SK-N-SH (cell line): ENCODE measurements at regions not wholly inside any gene's neighbourhood (a gene's known extent, or its start where the extent isn't known, plus 50 kb on each side); places are given as distances from the start of the nearest gene placed in this dataset.

Experiments
- CTCF ChIA-PET: fragments of 300-600, 350-600 bp; formaldehyde crosslinking; extraction: SDS; loops from one replicate; lab custom pipeline; 2021; lab: Yijun Ruan, JAX
- POLR2A ChIA-PET: fragments of 350-600 bp; sonication (Branson Sonifier 250); formaldehyde crosslinking; extraction: SDS; loops from one replicate; lab custom pipeline; 2020; ENCODE audit warnings: antibody characterized with exemption, inconsistent platforms; lab: Yijun Ruan, JAX
- DNase-seq: peaks from one replicate; pipeline ENCODE4 v3.0.0; 2012
- H2AFZ ChIP-seq: fragments of 200-600 bp; sonication (generic); 2 replicates; pipeline ENCODE4 v1.8.1; 2016; ENCODE audit warnings: antibody characterized with exemption, mild to moderate bottlenecking, low read depth
- H3F3A ChIP-seq: fragments of 200-600 bp; sonication (generic); replicated peaks from 2 replicates; pipeline ENCODE3; 2016; ENCODE audit warnings: antibody characterized with exemption, mild to moderate bottlenecking; ENCODE audit not compliant: insufficient read depth
- H3K27ac ChIP-seq, 2 experiments: fragments of 200-500 bp in 1 of 2; fragments of 200-600 bp in 1 of 2; sonication (Bioruptor generic) in 1 of 2; sonication (generic), shearing (Covaris generic) in 1 of 2; 2 replicates each; pipeline versions ENCODE4 v1.5.1 to v1.6.1; 2014 to 2016; ENCODE audit warnings: low read depth in 2 of 2, inconsistent platforms in 1 of 2, low read length in 1 of 2, mild to moderate bottlenecking in 1 of 2, mixed read lengths in 1 of 2
- H3K27me3 ChIP-seq: fragments of 200-600 bp; sonication (generic), shearing (Covaris generic); 2 replicates; pipeline ENCODE4 v1.6.1; 2016; ENCODE audit warnings: mixed run types; ENCODE audit not compliant: insufficient read depth
- H3K36me3 ChIP-seq, 2 experiments: fragments of 200-500 bp in 1 of 2; fragments of 200-600 bp in 1 of 2; sonication (Bioruptor generic) in 1 of 2; sonication (generic) in 1 of 2; replicated peaks in 1 of 2; 2 replicates each; pipeline versions ENCODE3 to v1.5.1; 2014 to 2016; ENCODE audit warnings: low read length in 1 of 2, mild to moderate bottlenecking in 1 of 2; ENCODE audit not compliant: insufficient read depth in 2 of 2, control insufficient read depth in 1 of 2
- H3K4me1 ChIP-seq, 2 experiments: fragments of 200-500 bp in 1 of 2; fragments of 200-600 bp in 1 of 2; sonication (Bioruptor generic) in 1 of 2; sonication (generic), shearing (Covaris generic) in 1 of 2; 2 replicates each; pipeline versions ENCODE4 v1.5.1 to v1.6.1; 2014 to 2016; ENCODE audit warnings: low read depth in 1 of 2, low read length in 1 of 2, mixed run types in 1 of 2; ENCODE audit not compliant: insufficient read depth in 2 of 2, control insufficient read depth in 1 of 2
- H3K4me2 ChIP-seq: fragments of 200-600 bp; sonication (generic), shearing (Covaris generic); 2 replicates; pipeline ENCODE4 v1.6.1; 2017; ENCODE audit warnings: mixed run types
- H3K4me3 ChIP-seq, 2 experiments: fragments of 200-500 bp in 1 of 2; fragments of 200-600 bp in 1 of 2; sonication (Bioruptor generic) in 1 of 2; sonication (generic), shearing (Covaris generic) in 1 of 2; 2 replicates each; pipeline versions ENCODE4 v1.5.1 to v1.8.1; 2014 to 2016; ENCODE audit warnings: low read depth in 2 of 2, inconsistent platforms in 1 of 2, low read length in 1 of 2, mild to moderate bottlenecking in 1 of 2, mixed read lengths in 1 of 2, moderate library complexity in 1 of 2
- H3K79me2 ChIP-seq: fragments of 200-600 bp; sonication (generic); 2 replicates; pipeline ENCODE4 v1.8.1; 2017; ENCODE audit warnings: mild to moderate bottlenecking; ENCODE audit not compliant: insufficient read depth
- H3K9ac ChIP-seq: fragments of 200-600 bp; sonication (generic); 2 replicates; pipeline ENCODE4 v1.6.1; 2017; ENCODE audit warnings: mixed run types
- H3K9me2 ChIP-seq: fragments of 200-600 bp; sonication (generic); 2 replicates; pipeline ENCODE4 v1.6.1; 2017; ENCODE audit warnings: mixed run types
- H3K9me3 ChIP-seq: fragments of 200-600 bp; sonication (generic); 2 replicates; pipeline ENCODE4 v1.6.1; 2017; ENCODE audit warnings: mixed run types, mild to moderate bottlenecking, moderate library complexity
- H4K20me1 ChIP-seq: fragments of 200-600 bp; sonication (generic); 2 replicates; pipeline ENCODE4 v1.6.1; 2017; ENCODE audit warnings: mild to moderate bottlenecking, mixed run types; ENCODE audit not compliant: insufficient read depth
- CTCF ChIP-seq: fragments of 200-600 bp; sonication (generic); IDR thresholded peaks from 2 replicates; pipeline ENCODE4 v1.6.1; 2017; ENCODE audit warnings: antibody characterized with exemption, mild to moderate bottlenecking, moderate library complexity
- EP300 ChIP-seq, 2 experiments: IDR thresholded peaks; 2 replicates each; pipeline versions ENCODE4 v1.4.0 to v1.6.1; 2012; ENCODE audit warnings: borderline replicate concordance in 1 of 2, low read depth in 1 of 2, low read length in 1 of 2
- FOXM1 ChIP-seq: IDR thresholded peaks from 2 replicates; pipeline ENCODE4 v1.4.0; 2012; ENCODE audit warnings: low read depth, mild to moderate bottlenecking
- MEF2A ChIP-seq: IDR thresholded peaks from 2 replicates; pipeline ENCODE4 v1.4.0; 2012; ENCODE audit warnings: low read depth, borderline replicate concordance
- NFIC ChIP-seq: IDR thresholded peaks from 2 replicates; pipeline ENCODE4 v1.4.0; 2012; ENCODE audit warnings: borderline replicate concordance
- RAD21 ChIP-seq: IDR thresholded peaks from 2 replicates; pipeline ENCODE4 v1.6.1; 2012; ENCODE audit warnings: mild to moderate bottlenecking, low read length
- REST ChIP-seq: IDR thresholded peaks from 2 replicates; pipeline ENCODE4 v1.6.1; 2012; ENCODE audit warnings: mild to moderate bottlenecking, low read depth, low read length, moderate library complexity
- RFX5 ChIP-seq: IDR thresholded peaks from 2 replicates; pipeline ENCODE4 v1.6.1; 2012; ENCODE audit warnings: mild to moderate bottlenecking, improper control_type of control experiment, low read length
- RXRA ChIP-seq: IDR thresholded peaks from 2 replicates; pipeline ENCODE4 v1.4.0; 2012; ENCODE audit warnings: low read depth, mild to moderate bottlenecking, borderline replicate concordance
- SMC3 ChIP-seq: IDR thresholded peaks from 2 replicates; pipeline ENCODE4 v1.6.1; 2012; ENCODE audit warnings: low read depth, low read length, improper control_type of control experiment
- TCF12 ChIP-seq: IDR thresholded peaks from 2 replicates; pipeline ENCODE4 v1.4.0; 2012
- YY1 ChIP-seq: IDR thresholded peaks from 2 replicates; pipeline ENCODE4 v1.4.0; 2012; ENCODE audit warnings: low read depth, mild to moderate bottlenecking
- ZBTB33 ChIP-seq: IDR thresholded peaks from 2 replicates; pipeline ENCODE4 v1.4.0; 2012; ENCODE audit warnings: low read depth, borderline replicate concordance
- whole genome bisulfite sequencing: methylation state at CpG from one replicate; pipeline ENCODE4 v1.1.6; 2017; ENCODE audit warnings: low lambda C conversion rate; 5-methylcytosine and 5-hydroxymethylcytosine counted together
- TF ChIP-seq, protein P1 (sequence below): fragments of 150-350 bp; IDR thresholded peaks from 2 replicates; pipeline ENCODE4 v1.6.1; 2017; ENCODE audit warnings: antibody characterized with exemption, low read length, low read depth, borderline replicate concordance
- TF ChIP-seq, protein P2 (sequence below): IDR thresholded peaks from 2 replicates; pipeline ENCODE4 v1.4.0; 2012; ENCODE audit warnings: low read depth, borderline replicate concordance

GRCh38 chr5:12655675-12656074 lies 751.4 kb upstream of the CTNND2 start:
- Histone ChIP-seq H3K9ac (no peak overlapping the region), H3K4me1 (no peaks in the 10 kb centered on the region), H2AFZ (no peak overlapping the region), H4K20me1 (no peaks in the 10 kb centered on the region), H3K4me2 (no peak overlapping the region), H3F3A (no peaks in the 10 kb centered on the region), H3K27ac (no peak overlapping the region), H3K79me2 (no peaks in the 10 kb centered on the region), H3K9me2 (no peaks in the 10 kb centered on the region), H3K4me3 (no peak overlapping the region), H3K9me3 (no peaks in the 10 kb centered on the region), H3K27me3 (no peaks in the 10 kb centered on the region), H3K36me3 (no peaks in the 10 kb centered on the region)
- WGBS = 2% methylated on average over 3 of the region's 3 CpGs
- CTCF ChIA-PET = no interaction called here
- TF ChIP-seq RFX5 (no peak), NFIC (no peak), SMC3 (no peak), CTCF (no peak), YY1 (no peak), REST (no peak), RXRA (no peak), MEF2A (no peak)
- TF ChIP-seq, protein P1, sequence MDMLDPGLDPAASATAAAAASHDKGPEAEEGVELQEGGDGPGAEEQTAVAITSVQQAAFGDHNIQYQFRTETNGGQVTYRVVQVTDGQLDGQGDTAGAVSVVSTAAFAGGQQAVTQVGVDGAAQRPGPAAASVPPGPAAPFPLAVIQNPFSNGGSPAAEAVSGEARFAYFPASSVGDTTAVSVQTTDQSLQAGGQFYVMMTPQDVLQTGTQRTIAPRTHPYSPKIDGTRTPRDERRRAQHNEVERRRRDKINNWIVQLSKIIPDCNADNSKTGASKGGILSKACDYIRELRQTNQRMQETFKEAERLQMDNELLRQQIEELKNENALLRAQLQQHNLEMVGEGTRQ = no peak
- DNase-seq = no peak
- POLR2A ChIA-PET = no interaction called here

GRCh38 chr5:12652201-12652600 lies 748.0 kb upstream of the CTNND2 start:
- Histone ChIP-seq H3K9me3 (no peaks in the 10 kb centered on the region), H3K36me3 (no peaks in the 10 kb centered on the region), H3K27ac (no peak overlapping the region), H3K79me2 (no peaks in the 10 kb centered on the region), H3K9ac (no peak overlapping the region), H4K20me1 (no peaks in the 10 kb centered on the region), H2AFZ (no peak overlapping the region), H3F3A (no peaks in the 10 kb centered on the region), H3K4me1 (no peaks in the 10 kb centered on the region), H3K4me2 (no peak overlapping the region), H3K4me3 (no peak overlapping the region), H3K9me2 (no peaks in the 10 kb centered on the region), H3K27me3 (no peaks in the 10 kb centered on the region)
- no peak for DNase-seq
- WGBS = 13% methylated on average over 4 of the region's 4 CpGs
- CTCF ChIA-PET = no interaction called here
- POLR2A ChIA-PET = no interaction called here
- TF ChIP-seq EP300 (IDR thresholded peaks at IDR 0.05; ENCODE audit: borderline replicate concordance in 1 of 2, low read depth in 1 of 2, low read length in 1 of 2) (no peak), ZBTB33 (no peak), FOXM1 (no peak), REST (no peak), RAD21 (no peak), TCF12 (no peak), SMC3 (no peak)
- TF ChIP-seq, protein P2, sequence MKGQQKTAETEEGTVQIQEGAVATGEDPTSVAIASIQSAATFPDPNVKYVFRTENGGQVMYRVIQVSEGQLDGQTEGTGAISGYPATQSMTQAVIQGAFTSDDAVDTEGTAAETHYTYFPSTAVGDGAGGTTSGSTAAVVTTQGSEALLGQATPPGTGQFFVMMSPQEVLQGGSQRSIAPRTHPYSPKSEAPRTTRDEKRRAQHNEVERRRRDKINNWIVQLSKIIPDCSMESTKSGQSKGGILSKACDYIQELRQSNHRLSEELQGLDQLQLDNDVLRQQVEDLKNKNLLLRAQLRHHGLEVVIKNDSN = no peak
